ENCODE measurements at regions not wholly inside any gene's neighbourhood (a gene's known extent, or its start where the extent isn't known, plus 50 kb on each side); places are given as distances from the start of the nearest gene placed in this dataset.

DNA sequence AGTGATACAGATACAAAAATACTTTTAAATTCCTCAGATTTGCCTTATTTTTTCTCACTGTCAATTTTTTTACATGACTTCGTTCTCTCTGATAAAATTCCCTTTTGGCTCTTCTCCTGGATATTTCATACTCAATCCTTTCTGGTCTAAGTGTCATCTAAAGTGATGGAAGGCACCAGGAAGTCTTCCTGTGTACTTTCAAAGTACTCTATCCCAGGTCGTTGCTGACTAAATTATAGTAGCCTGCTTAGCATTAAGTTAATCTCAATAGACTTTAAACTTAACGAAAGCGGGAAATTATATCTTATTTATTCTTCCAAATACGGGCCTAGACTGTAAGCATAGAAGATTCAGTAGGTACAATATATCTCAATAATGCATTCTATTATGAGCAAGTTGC lies 67.8 kb downstream of the CASP12 start:
- no peak overlapping the region for H3K4me3 ChIP-seq (replicated peaks in 1 of 2; ENCODE audit: low read depth in 2 of 2, low read length in 2 of 2)
- TF ChIP-seq, protein P1, sequence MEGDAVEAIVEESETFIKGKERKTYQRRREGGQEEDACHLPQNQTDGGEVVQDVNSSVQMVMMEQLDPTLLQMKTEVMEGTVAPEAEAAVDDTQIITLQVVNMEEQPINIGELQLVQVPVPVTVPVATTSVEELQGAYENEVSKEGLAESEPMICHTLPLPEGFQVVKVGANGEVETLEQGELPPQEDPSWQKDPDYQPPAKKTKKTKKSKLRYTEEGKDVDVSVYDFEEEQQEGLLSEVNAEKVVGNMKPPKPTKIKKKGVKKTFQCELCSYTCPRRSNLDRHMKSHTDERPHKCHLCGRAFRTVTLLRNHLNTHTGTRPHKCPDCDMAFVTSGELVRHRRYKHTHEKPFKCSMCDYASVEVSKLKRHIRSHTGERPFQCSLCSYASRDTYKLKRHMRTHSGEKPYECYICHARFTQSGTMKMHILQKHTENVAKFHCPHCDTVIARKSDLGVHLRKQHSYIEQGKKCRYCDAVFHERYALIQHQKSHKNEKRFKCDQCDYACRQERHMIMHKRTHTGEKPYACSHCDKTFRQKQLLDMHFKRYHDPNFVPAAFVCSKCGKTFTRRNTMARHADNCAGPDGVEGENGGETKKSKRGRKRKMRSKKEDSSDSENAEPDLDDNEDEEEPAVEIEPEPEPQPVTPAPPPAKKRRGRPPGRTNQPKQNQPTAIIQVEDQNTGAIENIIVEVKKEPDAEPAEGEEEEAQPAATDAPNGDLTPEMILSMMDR (IDR thresholded peaks at IDR 0.05; ENCODE audit: low read depth, low read length): no peak
- no peak for DNase-seq (ENCODE audit: low read depth in 2 of 2)

DNA sequence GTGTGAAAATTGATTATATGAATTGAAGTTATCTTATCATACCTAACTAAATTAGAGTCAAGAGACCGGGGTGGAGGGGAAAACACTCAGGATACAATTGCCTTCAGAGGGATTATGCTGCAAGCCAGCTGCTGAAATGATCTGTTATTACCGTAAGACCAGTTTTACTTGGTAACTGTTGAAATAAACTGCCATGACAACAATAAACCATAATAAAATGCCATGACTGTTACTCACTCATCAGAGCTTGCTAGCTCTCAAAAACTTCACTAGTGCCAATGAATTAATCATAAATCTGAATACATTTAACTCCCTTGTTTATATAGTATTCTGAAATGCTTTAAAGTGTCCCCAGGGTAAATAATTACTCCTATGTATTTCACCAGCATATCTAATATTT lies 68.2 kb downstream of the CASP12 start:
- peak; percentile 82 to 85 for DNase-seq (ENCODE audit: low read depth in 2 of 2)
- TF ChIP-seq, protein P1 (IDR thresholded peaks at IDR 0.05; ENCODE audit: low read depth, low read length): no peak
- H3K4me3 ChIP-seq (replicated peaks in 1 of 2; ENCODE audit: low read depth in 2 of 2, low read length in 2 of 2): no peak overlapping the region

DNA sequence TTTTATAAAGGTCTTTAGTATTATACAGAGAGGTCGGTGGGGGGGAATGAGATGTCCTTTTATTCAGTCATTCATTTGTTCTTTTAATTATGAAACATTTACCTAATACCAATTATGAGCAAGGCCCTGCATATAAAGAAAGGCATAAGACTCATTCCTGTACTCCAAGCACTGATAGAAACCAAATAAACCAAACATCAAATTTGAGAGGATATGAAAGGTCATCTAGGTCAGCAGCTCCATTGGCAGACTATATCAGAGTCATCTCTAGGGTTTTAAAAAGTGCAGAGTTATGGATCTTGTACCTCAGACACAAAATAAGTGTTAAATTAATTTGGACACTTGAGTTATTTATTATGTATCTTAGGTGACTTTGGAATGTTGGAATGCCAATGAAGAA lies 71.5 kb downstream of the CASP12 start:
- TF ChIP-seq, protein P1 (IDR thresholded peaks at IDR 0.05; ENCODE audit: low read depth, low read length): no peak
- DNase-seq (ENCODE audit: low read depth in 2 of 2): no peak

DNA sequence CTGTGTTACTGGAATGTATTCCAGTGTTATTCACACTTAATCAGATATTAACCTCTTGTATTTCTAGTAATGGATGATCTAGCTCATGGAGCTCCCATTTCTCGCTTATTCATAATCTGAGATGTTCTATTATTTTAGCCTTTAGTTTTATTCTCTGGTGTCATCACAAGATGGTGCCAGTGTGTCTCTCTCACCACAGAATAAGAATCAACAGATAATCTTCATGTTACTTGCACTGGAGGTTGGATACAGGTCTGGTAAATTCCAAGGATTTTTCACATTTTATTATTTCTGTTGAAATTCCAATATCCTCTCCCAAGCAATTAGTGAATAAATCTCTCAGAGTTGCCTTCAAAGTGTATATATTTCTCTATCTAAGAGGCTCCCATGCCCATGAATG lies 74.6 kb downstream of the CASP12 start:
- DNase-seq (ENCODE audit: low read depth in 2 of 2): no peak
- TF ChIP-seq, protein P1 (IDR thresholded peaks at IDR 0.05; ENCODE audit: low read depth, low read length): no peak
- H3K4me3 ChIP-seq (replicated peaks in 1 of 2; ENCODE audit: low read depth in 2 of 2, low read length in 2 of 2): no peak overlapping the region

More for the DNA sequence above, 71.5 kb downstream of the CASP12 start:
- H3K4me3 ChIP-seq (replicated peaks in 1 of 2; ENCODE audit: low read depth in 2 of 2, low read length in 2 of 2): no peak overlapping the region

DNA sequence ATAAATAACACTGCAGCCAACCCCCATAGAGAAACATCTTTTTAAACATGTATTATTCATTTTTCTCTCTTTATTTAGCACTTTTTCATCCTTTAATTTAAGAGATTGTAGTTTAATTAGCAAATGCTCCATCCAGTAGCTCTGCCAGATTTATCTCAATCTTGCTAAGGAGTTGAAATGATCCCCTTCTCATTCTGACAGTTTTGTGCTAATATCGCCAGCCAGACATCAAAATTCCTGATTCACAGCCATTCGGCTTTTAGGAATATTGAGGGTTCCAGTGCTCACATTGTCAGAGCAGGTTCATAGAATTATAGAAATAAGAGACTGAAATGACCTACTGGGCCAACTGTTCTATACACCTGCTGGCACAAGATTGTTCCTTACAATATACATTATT lies 77.8 kb downstream of the CASP12 start:
- TF ChIP-seq, protein P1 (IDR thresholded peaks at IDR 0.05; ENCODE audit: low read depth, low read length): no peak
- H3K4me3 ChIP-seq (replicated peaks in 1 of 2; ENCODE audit: low read depth in 2 of 2, low read length in 2 of 2): no peak overlapping the region
- no peak for DNase-seq (ENCODE audit: low read depth in 2 of 2)

DNA sequence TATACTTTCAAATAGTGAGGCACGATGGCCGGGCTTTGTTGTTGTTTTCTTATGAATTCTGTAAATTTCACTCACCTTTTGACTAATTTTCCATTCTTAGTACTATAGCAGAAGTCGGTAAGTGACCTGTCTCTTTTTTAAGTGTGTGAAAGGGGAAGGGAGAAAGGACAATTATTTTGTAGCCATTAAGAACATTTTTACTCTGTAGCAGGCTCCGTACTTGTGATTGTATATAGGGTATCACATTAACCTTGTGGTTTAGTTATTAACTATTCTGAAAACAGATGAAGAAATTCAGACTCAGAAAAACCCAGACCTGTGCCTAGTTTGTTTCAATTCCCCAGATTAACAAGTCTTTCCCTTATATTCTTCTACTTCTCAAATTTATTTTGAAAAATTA lies 78.7 kb downstream of the CASP12 start:
- H3K4me3 ChIP-seq (replicated peaks in 1 of 2; ENCODE audit: low read depth in 2 of 2, low read length in 2 of 2): no peak overlapping the region
- no peak for DNase-seq (ENCODE audit: low read depth in 2 of 2)

DNA sequence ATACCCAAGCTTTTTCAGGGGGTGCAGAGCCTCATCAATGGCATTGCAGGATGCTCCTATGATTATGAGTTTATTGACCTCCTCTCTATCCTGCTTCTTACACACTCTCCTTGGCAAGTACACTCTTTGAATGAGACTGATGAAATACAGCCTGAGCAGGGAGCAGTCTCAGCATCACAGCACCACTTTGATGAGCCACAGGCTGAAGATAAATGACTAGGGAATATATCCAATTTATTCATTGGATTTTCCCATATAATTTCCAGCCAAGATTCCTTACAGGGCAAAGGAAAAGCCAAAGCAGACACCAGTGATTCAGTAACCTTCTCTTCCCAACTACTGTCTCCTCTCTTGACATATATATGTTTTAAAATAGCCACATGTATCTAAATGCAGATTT lies 79.2 kb downstream of the CASP12 start:
- TF ChIP-seq, protein P1 (IDR thresholded peaks at IDR 0.05; ENCODE audit: low read depth, low read length): no peak
- DNase-seq (ENCODE audit: low read depth in 2 of 2): no peak
- H3K4me3 ChIP-seq (replicated peaks in 1 of 2; ENCODE audit: low read depth in 2 of 2, low read length in 2 of 2): no peak overlapping the region

More for the DNA sequence above, 78.7 kb downstream of the CASP12 start:
- TF ChIP-seq, protein P1 (IDR thresholded peaks at IDR 0.05; ENCODE audit: low read depth, low read length): no peak
